ENCODE measurements at regions not wholly inside any gene's neighbourhood (a gene's known extent, or its start where the extent isn't known, plus 50 kb on each side); places are given as distances from the start of the nearest gene placed in this dataset.

DNA sequence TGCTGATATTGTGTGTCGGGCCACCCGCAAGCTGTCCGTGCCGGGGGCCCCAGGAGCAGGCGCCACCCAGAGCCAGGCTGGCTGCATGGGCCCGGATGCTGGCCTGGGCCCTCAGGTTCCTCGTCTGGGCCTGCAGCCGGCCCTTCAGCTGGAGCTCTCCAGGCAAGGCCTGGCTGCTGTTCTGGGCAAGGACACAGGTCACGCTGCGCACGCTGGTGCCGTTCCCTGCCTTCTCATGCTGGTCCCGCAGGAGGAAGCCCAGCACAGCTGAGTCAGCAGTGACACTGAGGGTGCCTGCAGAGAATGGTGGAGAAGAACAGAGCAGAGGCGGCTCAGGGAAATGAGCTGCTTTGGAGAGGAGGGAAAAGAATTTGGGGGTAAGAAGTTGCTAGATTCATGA lies 79.9 kb downstream of the RMI2 start:
- TF ChIP-seq EZH2 (IDR thresholded peaks at IDR 0.05; ENCODE audit: low read depth) = no peak
- TF ChIP-seq, protein P1, sequence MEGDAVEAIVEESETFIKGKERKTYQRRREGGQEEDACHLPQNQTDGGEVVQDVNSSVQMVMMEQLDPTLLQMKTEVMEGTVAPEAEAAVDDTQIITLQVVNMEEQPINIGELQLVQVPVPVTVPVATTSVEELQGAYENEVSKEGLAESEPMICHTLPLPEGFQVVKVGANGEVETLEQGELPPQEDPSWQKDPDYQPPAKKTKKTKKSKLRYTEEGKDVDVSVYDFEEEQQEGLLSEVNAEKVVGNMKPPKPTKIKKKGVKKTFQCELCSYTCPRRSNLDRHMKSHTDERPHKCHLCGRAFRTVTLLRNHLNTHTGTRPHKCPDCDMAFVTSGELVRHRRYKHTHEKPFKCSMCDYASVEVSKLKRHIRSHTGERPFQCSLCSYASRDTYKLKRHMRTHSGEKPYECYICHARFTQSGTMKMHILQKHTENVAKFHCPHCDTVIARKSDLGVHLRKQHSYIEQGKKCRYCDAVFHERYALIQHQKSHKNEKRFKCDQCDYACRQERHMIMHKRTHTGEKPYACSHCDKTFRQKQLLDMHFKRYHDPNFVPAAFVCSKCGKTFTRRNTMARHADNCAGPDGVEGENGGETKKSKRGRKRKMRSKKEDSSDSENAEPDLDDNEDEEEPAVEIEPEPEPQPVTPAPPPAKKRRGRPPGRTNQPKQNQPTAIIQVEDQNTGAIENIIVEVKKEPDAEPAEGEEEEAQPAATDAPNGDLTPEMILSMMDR (conservative IDR thresholded peaks at IDR 0.05) = no peak

All from PC-9 (cell line).